Hematopoietic multipotent progenitor cell treated with erythropoietin and hydrocortisone succinate and interleukin-3 and kit ligand, for 6 days (in vitro differentiated cells): ENCODE measurements at regions not wholly inside any gene's neighbourhood (a gene's known extent, or its start where the extent isn't known, plus 50 kb on each side); places are given as distances from the start of the nearest gene placed in this dataset.
"Not testable (repeated sequence)": the region's sequence is repeated elsewhere in the genome, so short reads cannot be mapped to it uniquely, and the experiment has no call there.

Experiments
- DNase-seq: peaks from one replicate; pipeline ENCODE4 v3.0.0-alpha.2; 2015

GRCh38 chr7:124633740-124634139, 131.9 kb downstream of the GPR37 start:
- DNase-seq: no peak

GRCh38 chr7:124630395-124630794, 135.2 kb downstream of the GPR37 start:
- DNase-seq: no peak

GRCh38 chr7:124618871-124619270, 146.7 kb downstream of the GPR37 start:
- DNase-seq: no peak

GRCh38 chr7:124618051-124618450, 147.5 kb downstream of the GPR37 start:
- not testable (repeated sequence) for DNase-seq

- DNase-seq: no peak
These were observed 162.5 kb downstream of the GPR37 start for GRCh38 chr7:124603066-124603465.

- no peak for DNase-seq
These were observed 168.1 kb downstream of the GPR37 start for GRCh38 chr7:124597509-124597908.

- DNase-seq: no peak
These were observed 168.7 kb downstream of the GPR37 start for GRCh38 chr7:124596881-124597280.

GRCh38 chr7:124590814-124591213, 174.8 kb downstream of the GPR37 start:
- no peak for DNase-seq

- no peak for DNase-seq
These were observed 188.3 kb downstream of the GPR37 start for GRCh38 chr7:124577256-124577655.

GRCh38 chr7:124575176-124575575, 190.4 kb downstream of the GPR37 start:
- DNase-seq: no peak

GRCh38 chr7:124570558-124570957, 195.0 kb downstream of the GPR37 start:
- DNase-seq: no peak

GRCh38 chr7:124566583-124566982, 199.0 kb downstream of the GPR37 start:
- DNase-seq: no peak

- no peak for DNase-seq
These were observed 208.0 kb downstream of the GPR37 start for GRCh38 chr7:124557587-124557986.

GRCh38 chr7:124557101-124557500, 208.5 kb downstream of the GPR37 start:
- no peak for DNase-seq

GRCh38 chr7:124553502-124553901, 212.1 kb downstream of the GPR37 start:
- DNase-seq: no peak

- DNase-seq: no peak
These were observed 213.4 kb downstream of the GPR37 start for GRCh38 chr7:124552217-124552616.

- DNase-seq: no peak
These were observed 215.6 kb downstream of the GPR37 start for GRCh38 chr7:124550036-124550435.

- DNase-seq: no peak
These were observed 223.1 kb downstream of the GPR37 start for GRCh38 chr7:124542476-124542875.

- DNase-seq: no peak
These were observed 229.3 kb downstream of the GPR37 start for GRCh38 chr7:124536156-124536762.

- no peak for DNase-seq
These were observed 233.4 kb downstream of the GPR37 start for GRCh38 chr7:124532166-124532565.

- DNase-seq: no peak
These were observed 248.7 kb downstream of the GPR37 start for GRCh38 chr7:124516911-124517310.

GRCh38 chr7:124515106-124515830, 250.3 kb downstream of the GPR37 start:
- DNase-seq: no peak

- DNase-seq: no peak
These were observed 251.1 kb downstream of the GPR37 start for GRCh38 chr7:124514471-124514870.

GRCh38 chr7:124497176-124497575, 268.4 kb downstream of the GPR37 start:
- DNase-seq: no peak

- no peak for DNase-seq
These were observed 275.7 kb downstream of the GPR37 start for GRCh38 chr7:124489925-124490324.
